GM21360 (cell line): ENCODE measurements at regions not wholly inside any gene's neighbourhood (a gene's known extent, or its start where the extent isn't known, plus 50 kb on each side); places are given as distances from the start of the nearest gene placed in this dataset.

Source experiments
- ATAC-seq: cut with Tn5 transposase; IDR thresholded peaks from one replicate; pipeline ENCODE4 v1.9.1; 2021; ENCODE audit warnings: mild to moderate bottlenecking, moderate library complexity; ENCODE audit not compliant: unreplicated experiment

- peak; percentile 95 for ATAC-seq
Measured at GRCh38 chr12:105783983-105784947, 354.5 kb downstream of the NUAK1 start.

DNA sequence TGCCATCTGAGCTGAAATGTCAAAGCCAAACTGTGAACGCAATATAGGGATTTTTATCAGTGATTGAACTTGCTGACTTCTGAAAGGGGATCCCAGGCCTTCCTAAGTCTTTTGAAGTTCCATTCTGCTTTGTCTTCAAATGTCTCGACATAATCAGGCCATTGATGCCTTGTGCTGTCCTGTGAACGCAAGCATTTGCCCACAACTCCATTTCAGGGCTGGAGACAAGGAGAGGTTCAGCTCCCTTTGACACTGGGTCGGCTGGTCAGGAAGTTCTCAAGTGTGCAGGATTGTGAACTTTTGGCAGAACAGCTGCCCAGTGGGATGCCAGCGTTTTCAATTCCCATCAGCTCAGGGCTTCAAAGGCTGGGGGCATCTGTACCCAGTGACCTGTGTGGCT lies 345.3 kb downstream of the NUAK1 start:
- no peak for ATAC-seq

DNA sequence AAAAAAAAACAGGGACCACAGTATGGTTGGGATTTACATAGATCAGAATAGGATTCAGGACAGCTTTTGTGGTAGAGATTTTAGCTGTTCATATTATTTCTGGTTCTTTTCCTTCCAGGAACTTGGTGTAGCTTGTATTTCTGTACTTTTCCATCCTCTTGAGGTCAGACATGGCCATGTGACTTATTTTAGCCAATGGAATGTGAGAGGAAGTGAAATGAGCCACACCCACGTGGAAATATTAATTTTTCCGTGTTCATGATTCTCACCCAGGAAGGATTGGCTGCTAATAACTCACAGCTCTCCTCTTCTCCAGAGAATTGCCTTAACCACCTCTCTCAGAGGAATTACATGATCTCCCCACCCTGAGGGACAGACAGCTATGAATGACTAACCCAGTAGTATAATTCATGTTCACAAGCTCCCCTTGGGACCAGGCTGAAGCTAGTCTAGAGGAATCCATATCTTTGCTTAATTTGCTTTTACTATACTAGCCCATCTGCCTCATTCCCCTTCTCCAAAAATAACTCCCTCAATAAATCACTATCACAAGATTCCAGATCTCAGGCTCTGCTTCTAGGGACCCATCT lies 340.4 kb downstream of the NUAK1 start:
- ATAC-seq, result no peak

DNA sequence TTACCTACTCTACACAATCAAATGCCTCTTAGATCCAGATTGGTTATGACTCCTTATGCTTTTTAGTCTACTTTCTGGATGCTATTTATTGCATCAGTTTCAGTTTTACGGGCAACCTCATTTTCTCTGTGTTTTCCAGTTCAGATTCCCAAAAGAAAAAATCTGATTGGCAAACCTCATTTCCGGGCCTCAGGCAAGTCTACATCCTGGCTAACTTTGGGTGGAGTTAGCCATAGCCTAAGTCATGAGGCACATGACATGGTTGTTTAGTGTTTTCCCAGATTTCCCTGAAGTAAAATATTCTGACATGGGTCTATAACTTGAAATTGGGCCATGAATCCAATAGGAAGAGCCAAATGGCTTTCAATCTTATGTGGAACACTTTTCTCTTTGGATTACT lies 339.7 kb downstream of the NUAK1 start:
- ATAC-seq, result no peak

DNA sequence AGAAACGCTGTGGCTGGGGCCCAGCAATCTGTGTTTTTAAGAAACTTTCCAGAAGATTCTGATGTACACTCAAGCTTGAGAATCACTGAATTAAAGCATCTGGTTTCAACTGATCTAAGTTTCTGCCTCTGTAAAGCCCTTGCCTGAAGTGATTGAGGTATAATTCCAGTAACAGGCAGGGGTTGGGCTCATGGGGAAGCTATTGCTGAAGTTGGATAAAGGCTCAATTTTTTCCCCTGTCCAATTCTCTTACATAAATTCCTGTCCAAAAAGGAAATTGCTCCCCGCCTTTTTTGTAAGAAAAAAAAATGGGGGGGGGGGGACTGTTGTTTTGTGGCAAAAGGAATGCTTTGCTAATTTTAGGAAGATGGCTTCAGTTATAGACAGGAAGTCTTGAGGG lies 337.4 kb downstream of the NUAK1 start:
- no peak for ATAC-seq

- no peak for ATAC-seq
Measured at GRCh38 chr12:105803292-105803691, 335.5 kb downstream of the NUAK1 start.

DNA sequence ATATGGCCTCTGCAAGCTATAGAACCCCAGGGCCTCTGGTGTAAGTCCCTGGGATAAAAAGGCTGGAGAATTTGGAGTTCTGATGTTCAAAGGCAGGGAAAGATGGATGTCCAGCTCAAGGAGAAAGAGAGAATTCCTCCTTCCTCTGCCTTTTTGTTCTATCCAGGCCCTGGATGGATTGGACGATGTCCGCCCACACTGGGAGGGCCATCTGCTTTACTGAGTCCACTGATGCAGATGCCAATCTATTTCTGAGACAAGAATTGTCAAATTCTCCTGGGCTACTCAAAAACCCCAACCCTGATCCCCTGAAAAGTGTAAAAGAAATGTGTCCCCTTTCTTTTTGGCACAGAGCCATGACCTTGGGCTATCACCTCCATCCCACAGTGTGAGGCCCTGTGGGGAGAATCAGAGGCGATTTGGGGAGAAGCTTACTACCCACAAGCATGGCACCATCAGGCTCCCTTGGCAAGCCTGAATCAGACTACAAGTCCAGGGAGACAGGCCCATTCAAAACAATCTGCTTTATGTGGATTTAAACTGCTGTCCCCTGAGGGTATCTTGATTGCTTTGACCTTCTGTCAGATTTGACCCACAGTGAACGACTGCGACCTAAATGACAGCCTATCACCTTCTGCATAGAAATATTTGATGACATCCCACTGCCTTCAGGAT lies 334.0 kb downstream of the NUAK1 start:
- no peak for ATAC-seq

- no peak for ATAC-seq
Measured at GRCh38 chr12:105805730-105806399, 332.9 kb downstream of the NUAK1 start.

DNA sequence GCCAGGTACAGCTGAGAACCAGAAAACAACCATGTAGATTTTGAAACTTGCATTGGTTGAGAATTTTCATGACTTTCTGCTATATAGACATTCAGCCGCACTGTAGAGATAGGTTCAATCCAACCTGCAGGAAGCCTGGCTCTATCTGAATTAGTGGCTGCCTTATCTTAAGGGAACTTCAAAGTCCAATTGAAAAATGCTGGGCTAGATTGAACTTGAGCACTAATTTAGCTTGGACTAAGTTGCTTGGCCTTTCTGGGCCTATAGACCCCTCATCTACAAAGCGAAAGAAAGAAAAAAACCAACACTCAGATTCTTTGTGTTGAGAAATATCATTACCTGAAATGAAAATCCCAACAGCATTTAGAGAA lies 332.4 kb downstream of the NUAK1 start:
- ATAC-seq, result no peak

DNA sequence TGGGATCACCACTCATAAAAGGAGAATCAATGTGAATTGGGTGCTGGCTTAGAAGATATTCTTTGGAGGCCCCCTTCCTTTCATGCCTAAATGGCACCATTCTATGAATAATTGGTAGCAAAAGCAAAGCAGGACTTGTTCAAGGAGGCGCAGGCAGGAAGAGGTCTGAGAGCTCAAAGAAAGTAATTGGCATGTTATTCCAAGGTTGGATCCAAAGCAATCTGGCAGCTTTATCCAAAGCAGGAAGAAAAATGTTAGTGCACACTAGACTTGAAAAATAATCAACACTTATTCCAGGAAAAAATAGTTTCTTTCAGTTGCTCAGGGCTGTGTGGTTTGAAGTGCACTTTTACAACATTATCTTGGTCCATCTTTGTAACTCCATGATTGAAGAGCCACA lies 326.4 kb downstream of the NUAK1 start:
- no peak for ATAC-seq

GRCh38 chr12:105813201-105813600 lies 325.6 kb downstream of the NUAK1 start:
- no peak for ATAC-seq

DNA sequence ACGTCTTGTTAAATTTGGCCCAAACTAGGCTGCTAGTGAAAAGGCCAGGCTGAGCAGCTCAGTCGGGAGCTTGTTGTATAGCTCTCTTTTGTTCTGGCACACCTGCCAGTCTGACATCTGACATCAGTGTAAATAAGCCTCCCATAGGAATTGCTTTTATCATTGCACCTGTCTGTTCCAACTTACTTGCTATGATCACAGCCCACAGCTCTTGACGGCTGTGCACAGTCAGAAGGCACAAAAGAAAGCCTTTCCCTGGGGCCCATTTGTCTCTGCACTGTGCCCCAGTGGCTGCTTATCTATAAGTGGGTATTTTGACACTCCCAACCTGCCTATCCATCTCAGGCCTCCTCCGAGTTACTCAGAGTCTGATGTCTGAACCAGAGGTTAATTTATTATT lies 324.5 kb downstream of the NUAK1 start:
- ATAC-seq, result no peak

- ATAC-seq, result no peak
Measured at GRCh38 chr12:105819549-105819948, 319.2 kb downstream of the NUAK1 start.

- ATAC-seq, result no peak
Measured at GRCh38 chr12:105820429-105821125, 318.2 kb downstream of the NUAK1 start.

DNA sequence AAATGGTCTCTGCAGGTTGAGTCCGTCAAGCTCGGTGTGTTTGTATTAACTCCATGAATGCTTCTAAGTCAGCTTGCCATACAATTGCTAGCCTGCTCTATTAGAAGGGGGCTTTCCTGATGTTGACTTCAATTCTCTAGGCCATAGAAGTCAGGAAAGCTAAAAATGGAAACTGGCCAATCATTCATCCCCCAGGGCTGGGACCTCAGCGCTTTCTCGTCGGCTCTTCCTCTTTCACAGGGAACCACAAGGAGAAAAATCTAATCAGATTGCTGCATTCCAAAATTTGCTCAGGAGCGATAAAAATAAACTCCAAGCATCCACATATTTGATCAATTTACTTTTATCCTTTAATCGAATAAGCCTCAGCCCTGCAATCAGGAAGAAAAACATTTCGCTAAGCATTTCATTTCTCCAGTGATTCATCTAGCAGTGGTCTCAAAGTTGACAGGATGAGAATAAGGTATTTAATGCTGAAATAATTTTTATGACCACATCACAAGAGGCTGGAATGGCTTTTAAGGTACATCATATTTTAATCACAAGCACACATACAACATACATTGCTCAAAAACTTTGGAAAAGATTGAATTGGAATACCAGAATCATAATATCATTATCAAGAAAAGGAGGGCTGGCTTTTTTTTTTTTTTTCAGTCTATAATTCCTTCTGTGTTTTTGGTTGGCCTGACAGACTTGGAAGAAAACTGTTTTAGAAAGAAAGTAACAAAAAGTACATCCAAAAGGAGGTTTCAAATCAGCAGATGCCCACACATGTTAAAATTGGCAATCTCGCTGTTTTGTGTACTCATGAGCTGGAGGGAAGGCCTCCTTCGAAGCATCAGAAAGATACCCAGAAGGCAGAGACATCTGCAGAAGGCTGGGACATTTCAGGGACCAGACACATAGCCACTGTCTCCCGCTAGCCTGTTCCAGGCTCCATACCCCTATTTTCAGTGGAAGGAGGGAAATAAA lies 316.3 kb downstream of the NUAK1 start:
- no peak for ATAC-seq

- ATAC-seq, result no peak
Measured at GRCh38 chr12:105823810-105824209, 314.9 kb downstream of the NUAK1 start.

DNA sequence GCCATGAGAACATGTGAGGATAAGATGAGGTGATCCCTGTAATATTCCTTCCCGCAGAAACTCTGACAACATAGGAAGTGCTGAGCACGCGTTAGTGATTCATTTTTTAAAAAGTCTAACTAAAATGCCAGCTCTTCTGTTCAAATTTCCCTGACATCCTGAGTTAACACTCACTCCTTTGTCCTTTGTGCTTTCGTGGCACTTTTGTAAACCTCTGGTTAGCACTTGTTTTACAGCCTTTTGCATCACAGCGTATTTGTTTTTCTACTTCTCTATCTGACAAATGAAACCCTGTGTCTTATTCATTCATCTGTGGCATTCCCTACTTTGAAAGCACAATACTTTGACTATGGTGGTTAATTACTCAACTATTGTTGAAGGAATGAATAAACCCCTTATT lies 313.6 kb downstream of the NUAK1 start:
- ATAC-seq, result no peak

GRCh38 chr12:105831372-105831771 lies 307.4 kb downstream of the NUAK1 start:
- no peak for ATAC-seq

GRCh38 chr12:105832021-105832420 lies 306.7 kb downstream of the NUAK1 start:
- ATAC-seq, result no peak

- no peak for ATAC-seq
Measured at GRCh38 chr12:105832806-105833205, 305.9 kb downstream of the NUAK1 start.
